GM23338 (cell line): ENCODE measurements at regions not wholly inside any gene's neighbourhood (a gene's known extent, or its start where the extent isn't known, plus 50 kb on each side); places are given as distances from the start of the nearest gene placed in this dataset.

Source experiments
- ATAC-seq: fragments of 200-7000 bp; cut with Tn5 transposase; 3 replicates; pipeline ENCODE4 v1.9.1; 2020
- DNase-seq: peaks from one replicate; pipeline ENCODE4 v3.0.0-alpha.2; 2015; ENCODE audit warnings: low spot score
- H2AFZ ChIP-seq: fragments of 200-600 bp; sonication (generic); 2 replicates; pipeline ENCODE4 v1.8.0; 2016; ENCODE audit warnings: antibody characterized with exemption, mild to moderate bottlenecking, moderate library complexity
- H3F3A ChIP-seq: fragments of 200-600 bp; sonication (generic); replicated peaks from 2 replicates; pipeline ENCODE4 v1.8.0; 2017; ENCODE audit warnings: antibody characterized with exemption, mixed run types, low read depth
- H3K27ac ChIP-seq: fragments of 200-600 bp; sonication (generic); 2 replicates; pipeline ENCODE4 v1.6.1; 2016; ENCODE audit warnings: low read depth
- H3K27me3 ChIP-seq: fragments of 200-600 bp; sonication (generic); 2 replicates; pipeline ENCODE4 v1.8.0; 2016; ENCODE audit warnings: mild to moderate bottlenecking, mixed run types, moderate library complexity; ENCODE audit not compliant: insufficient read depth
- H3K36me3 ChIP-seq: fragments of 200-600 bp; sonication (generic); 2 replicates; pipeline ENCODE4 v1.8.0; 2016; ENCODE audit warnings: mild to moderate bottlenecking; ENCODE audit not compliant: insufficient read depth
- H3K4me1 ChIP-seq: fragments of 200-600 bp; sonication (generic); 2 replicates; pipeline ENCODE4 v1.8.0; 2016; ENCODE audit warnings: mild to moderate bottlenecking, moderate library complexity; ENCODE audit not compliant: insufficient read depth
- H3K4me2 ChIP-seq: fragments of 200-600 bp; sonication (generic); 2 replicates; pipeline ENCODE4 v1.7.1; 2017; ENCODE audit warnings: mixed run types
- H3K4me3 ChIP-seq: fragments of 200-600 bp; sonication (generic); 2 replicates; pipeline ENCODE4 v1.6.1; 2016; ENCODE audit warnings: mixed run types
- H3K79me2 ChIP-seq: fragments of 200-600 bp; sonication (generic); replicated peaks from 2 replicates; pipeline ENCODE4 v1.8.0; 2017; ENCODE audit warnings: mild to moderate bottlenecking; ENCODE audit not compliant: insufficient read depth
- H3K9me2 ChIP-seq: fragments of 200-600 bp; sonication (generic); 2 replicates; pipeline ENCODE4 v1.8.0; 2017; ENCODE audit not compliant: insufficient read depth
- H4K20me1 ChIP-seq: fragments of 200-600 bp; sonication (generic); replicated peaks from 2 replicates; pipeline ENCODE4 v1.8.0; 2017; ENCODE audit warnings: mild to moderate bottlenecking; ENCODE audit not compliant: insufficient read depth
- H3K27ac Mint-ChIP-seq: 2 replicates; pipeline ENCODE4 v1.8.0; 2020; ENCODE audit warnings: inconsistent platforms, mild to moderate bottlenecking, moderate library complexity, mixed read lengths
- H3K27me3 Mint-ChIP-seq: 3 replicates; pipeline ENCODE4 v1.8.0; 2022; ENCODE audit warnings: low read depth, mild to moderate bottlenecking, moderate library complexity, mixed read lengths, inconsistent platforms; ENCODE audit not compliant: insufficient read depth, poor library complexity
- H3K36me3 Mint-ChIP-seq: 3 replicates; pipeline ENCODE4 v1.8.0; 2021; ENCODE audit warnings: low read depth, mild to moderate bottlenecking, inconsistent platforms, moderate library complexity, mixed read lengths
- H3K4me1 Mint-ChIP-seq: 3 replicates; pipeline ENCODE4 v1.8.0; 2020; ENCODE audit warnings: mild to moderate bottlenecking, inconsistent platforms, mixed read lengths
- H3K4me3 Mint-ChIP-seq: 3 replicates; pipeline ENCODE4 v1.8.0; 2021; ENCODE audit warnings: moderate library complexity, mild to moderate bottlenecking, inconsistent platforms, mixed read lengths
- H3K9me3 Mint-ChIP-seq: 3 replicates; pipeline ENCODE4 v1.8.0; 2020; ENCODE audit warnings: moderate library complexity, mild to moderate bottlenecking, inconsistent platforms, mixed read lengths
- CREB1 ChIP-seq: fragments of 250-450 bp; sonication (Bioruptor Pico); IDR thresholded peaks from 2 replicates; pipeline ENCODE4 v1.5.0; 2020; ENCODE audit warnings: low read depth, mild to moderate bottlenecking, moderate library complexity
- ETS1 ChIP-seq: IDR thresholded peaks from 2 replicates; pipeline ENCODE4 v1.6.1; 2016; ENCODE audit warnings: antibody characterized with exemption
- EZH2 ChIP-seq: fragments of 200-600 bp; sonication (generic); IDR thresholded peaks from one replicate; pipeline ENCODE4 v1.8.0; 2017; ENCODE audit warnings: antibody characterized with exemption, mild to moderate bottlenecking, low read depth; ENCODE audit not compliant: unreplicated experiment
- EZH2phosphoT487 ChIP-seq: fragments of 200-600 bp; sonication (generic); IDR thresholded peaks from one replicate; pipeline ENCODE4 v1.8.1; 2018; ENCODE audit warnings: antibody characterized with exemption; ENCODE audit not compliant: unreplicated experiment
- JUNB ChIP-seq: IDR thresholded peaks from one replicate; pipeline ENCODE4 v1.6.1; 2016; ENCODE audit warnings: antibody characterized with exemption; ENCODE audit not compliant: unreplicated experiment
- NANOG ChIP-seq: IDR thresholded peaks from 2 replicates; pipeline ENCODE4 v1.6.1; 2016; ENCODE audit warnings: antibody characterized with exemption, borderline replicate concordance
- POLR2AphosphoS5 ChIP-seq: IDR thresholded peaks from 2 replicates; pipeline ENCODE4 v1.6.1; 2016; ENCODE audit warnings: antibody characterized with exemption, low read depth
- ZNF114 ChIP-seq: fragments of 250-450 bp; sonication (Bioruptor Pico); IDR thresholded peaks from 2 replicates; pipeline ENCODE4 v1.5.0; 2020; ENCODE audit warnings: mild to moderate bottlenecking, moderate library complexity
- ZNF331 ChIP-seq: fragments of 250-450 bp; sonication (Bioruptor Pico); IDR thresholded peaks from 2 replicates; pipeline ENCODE4 v1.5.0; 2020; ENCODE audit warnings: low read depth, mild to moderate bottlenecking, moderate library complexity
- ZNF462 ChIP-seq: fragments of 250-450 bp; sonication (Bioruptor Pico); IDR thresholded peaks from 2 replicates; pipeline ENCODE4 v1.5.0; 2020; ENCODE audit warnings: mild to moderate bottlenecking, moderate library complexity
- TF ChIP-seq, protein P1 (sequence below), 2 experiments: fragments of 200-600 bp in 1 of 2; sonication (generic) in 1 of 2; conservative IDR thresholded peaks; 2 replicates each; pipeline versions ENCODE4 v1.5.1 to v1.6.1; 2016 to 2017; ENCODE audit warnings: antibody characterized with exemption in 2 of 2, low read depth in 2 of 2, mild to moderate bottlenecking in 2 of 2, moderate library complexity in 1 of 2
- TF ChIP-seq, protein P2 (sequence below): IDR thresholded peaks from one replicate; pipeline ENCODE4 v1.6.1; 2018; ENCODE audit warnings: antibody characterized with exemption; ENCODE audit not compliant: unreplicated experiment

- H3K9me2 ChIP-seq: no peaks in the 10 kb centered on the region
- H3K36me3 ChIP-seq: no peaks in the 10 kb centered on the region
- peaks cover 1% of the 10 kb centered on the region for H3K27me3 Mint-ChIP-seq
- H3F3A ChIP-seq: no peaks in the 10 kb centered on the region
- H3K36me3 Mint-ChIP-seq: no peaks in the 10 kb centered on the region
- ATAC-seq: no peak
- H3K4me2 ChIP-seq: no peak overlapping the region
- H4K20me1 ChIP-seq: no peaks in the 10 kb centered on the region
- no peak overlapping the region for H2AFZ ChIP-seq
- H3K27ac Mint-ChIP-seq: no peak overlapping the region
- H3K4me3 ChIP-seq: no peak overlapping the region
- no peak overlapping the region for H3K27ac ChIP-seq
- TF ChIP-seq CREB1 (CRISPR knock-in tag) (no peak), ZNF462 (no peak), JUNB (no peak), EZH2phosphoT487 (no peak), EZH2 (no peak), ETS1 (no peak), POLR2AphosphoS5 (no peak), ZNF331 (CRISPR knock-in tag) (no peak), ZNF114 (CRISPR knock-in tag) (no peak), NANOG (no peak)
- TF ChIP-seq, protein P1, sequence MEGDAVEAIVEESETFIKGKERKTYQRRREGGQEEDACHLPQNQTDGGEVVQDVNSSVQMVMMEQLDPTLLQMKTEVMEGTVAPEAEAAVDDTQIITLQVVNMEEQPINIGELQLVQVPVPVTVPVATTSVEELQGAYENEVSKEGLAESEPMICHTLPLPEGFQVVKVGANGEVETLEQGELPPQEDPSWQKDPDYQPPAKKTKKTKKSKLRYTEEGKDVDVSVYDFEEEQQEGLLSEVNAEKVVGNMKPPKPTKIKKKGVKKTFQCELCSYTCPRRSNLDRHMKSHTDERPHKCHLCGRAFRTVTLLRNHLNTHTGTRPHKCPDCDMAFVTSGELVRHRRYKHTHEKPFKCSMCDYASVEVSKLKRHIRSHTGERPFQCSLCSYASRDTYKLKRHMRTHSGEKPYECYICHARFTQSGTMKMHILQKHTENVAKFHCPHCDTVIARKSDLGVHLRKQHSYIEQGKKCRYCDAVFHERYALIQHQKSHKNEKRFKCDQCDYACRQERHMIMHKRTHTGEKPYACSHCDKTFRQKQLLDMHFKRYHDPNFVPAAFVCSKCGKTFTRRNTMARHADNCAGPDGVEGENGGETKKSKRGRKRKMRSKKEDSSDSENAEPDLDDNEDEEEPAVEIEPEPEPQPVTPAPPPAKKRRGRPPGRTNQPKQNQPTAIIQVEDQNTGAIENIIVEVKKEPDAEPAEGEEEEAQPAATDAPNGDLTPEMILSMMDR (conservative IDR thresholded peaks at IDR 0.05; ENCODE audit: low read depth in 2 of 2): no peak
- TF ChIP-seq, protein P2, sequence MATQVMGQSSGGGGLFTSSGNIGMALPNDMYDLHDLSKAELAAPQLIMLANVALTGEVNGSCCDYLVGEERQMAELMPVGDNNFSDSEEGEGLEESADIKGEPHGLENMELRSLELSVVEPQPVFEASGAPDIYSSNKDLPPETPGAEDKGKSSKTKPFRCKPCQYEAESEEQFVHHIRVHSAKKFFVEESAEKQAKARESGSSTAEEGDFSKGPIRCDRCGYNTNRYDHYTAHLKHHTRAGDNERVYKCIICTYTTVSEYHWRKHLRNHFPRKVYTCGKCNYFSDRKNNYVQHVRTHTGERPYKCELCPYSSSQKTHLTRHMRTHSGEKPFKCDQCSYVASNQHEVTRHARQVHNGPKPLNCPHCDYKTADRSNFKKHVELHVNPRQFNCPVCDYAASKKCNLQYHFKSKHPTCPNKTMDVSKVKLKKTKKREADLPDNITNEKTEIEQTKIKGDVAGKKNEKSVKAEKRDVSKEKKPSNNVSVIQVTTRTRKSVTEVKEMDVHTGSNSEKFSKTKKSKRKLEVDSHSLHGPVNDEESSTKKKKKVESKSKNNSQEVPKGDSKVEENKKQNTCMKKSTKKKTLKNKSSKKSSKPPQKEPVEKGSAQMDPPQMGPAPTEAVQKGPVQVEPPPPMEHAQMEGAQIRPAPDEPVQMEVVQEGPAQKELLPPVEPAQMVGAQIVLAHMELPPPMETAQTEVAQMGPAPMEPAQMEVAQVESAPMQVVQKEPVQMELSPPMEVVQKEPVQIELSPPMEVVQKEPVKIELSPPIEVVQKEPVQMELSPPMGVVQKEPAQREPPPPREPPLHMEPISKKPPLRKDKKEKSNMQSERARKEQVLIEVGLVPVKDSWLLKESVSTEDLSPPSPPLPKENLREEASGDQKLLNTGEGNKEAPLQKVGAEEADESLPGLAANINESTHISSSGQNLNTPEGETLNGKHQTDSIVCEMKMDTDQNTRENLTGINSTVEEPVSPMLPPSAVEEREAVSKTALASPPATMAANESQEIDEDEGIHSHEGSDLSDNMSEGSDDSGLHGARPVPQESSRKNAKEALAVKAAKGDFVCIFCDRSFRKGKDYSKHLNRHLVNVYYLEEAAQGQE: no peak
- H3K79me2 ChIP-seq: no peaks in the 10 kb centered on the region
- H3K4me1 Mint-ChIP-seq: no peaks in the 10 kb centered on the region
- DNase-seq: no peak
- H3K4me3 Mint-ChIP-seq: no peak overlapping the region
- H3K4me1 ChIP-seq: no peaks in the 10 kb centered on the region
- no peaks in the 10 kb centered on the region for H3K9me3 Mint-ChIP-seq
- no peaks in the 10 kb centered on the region for H3K27me3 ChIP-seq
Observed at GRCh38 chr5:36366883-36367282, 65.2 kb upstream of the RANBP3L start.
